ENCODE measurements at regions not wholly inside any gene's neighbourhood (a gene's known extent, or its start where the extent isn't known, plus 50 kb on each side); places are given as distances from the start of the nearest gene placed in this dataset.

- TF ChIP-seq CTCF (IDR thresholded peaks at IDR 0.05; ENCODE audit: low read depth, low read length) (no peak), EZH2phosphoT487 (IDR thresholded peaks at IDR 0.05; ENCODE audit: low read depth) (no peak)
- Histone ChIP-seq H3K79me2 (ENCODE audit: low read length) (no peaks in the 10 kb centered on the region), H3K36me3 (replicated peaks; ENCODE audit: low read depth, low read length) (no peaks in the 10 kb centered on the region), H3K9ac (ENCODE audit: low read length) (no peak overlapping the region), H3K4me1 (ENCODE audit: low read length) (no peaks in the 10 kb centered on the region), H2AFZ (ENCODE audit: low read depth, low read length) (no peak overlapping the region), H4K20me1 (ENCODE audit: insufficient read depth, low read length) (no peaks in the 10 kb centered on the region), H3K4me3 (ENCODE audit: low read length) (no peak overlapping the region), H3K27me3 (ENCODE audit: low read depth, low read length) (no peaks in the 10 kb centered on the region), H3K4me2 (ENCODE audit: low read length) (no peak overlapping the region), H3K9me3 (ENCODE audit: insufficient read depth, low read length) (no peaks in the 10 kb centered on the region), H3K27ac (ENCODE audit: low read length) (no peak overlapping the region)
These were observed 575.7 kb upstream of the ZNF717 start for GRCh38 chr3:76361010-76361409.

DNA sequence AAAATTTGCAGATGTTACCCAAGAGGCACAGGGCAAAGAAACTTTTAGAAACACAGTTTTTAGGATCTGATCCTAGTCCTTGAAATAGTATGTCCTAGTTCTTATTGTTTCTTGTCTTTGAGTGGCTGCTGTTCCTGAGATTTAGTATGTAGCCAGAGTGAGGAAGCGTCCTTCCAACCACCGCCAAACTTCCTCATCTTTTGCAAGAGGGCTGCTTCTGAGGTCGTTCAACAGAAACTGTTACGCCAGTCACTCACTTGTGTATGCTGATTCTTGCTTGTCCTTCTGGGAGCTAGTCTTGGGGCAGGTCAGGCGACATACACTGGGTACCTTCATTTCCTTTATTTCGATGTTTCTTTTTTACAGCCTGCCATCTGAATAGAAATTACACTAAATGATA is 577.3 kb upstream of the ZNF717 start:
- Histone ChIP-seq H4K20me1 (ENCODE audit: insufficient read depth, low read length) (no peaks in the 10 kb centered on the region), H3K9me3 (ENCODE audit: insufficient read depth, low read length) (no peaks in the 10 kb centered on the region), H3K4me2 (ENCODE audit: low read length) (no peak overlapping the region), H3K36me3 (replicated peaks; ENCODE audit: low read depth, low read length) (no peaks in the 10 kb centered on the region), H3K79me2 (ENCODE audit: low read length) (no peaks in the 10 kb centered on the region), H3K4me1 (ENCODE audit: low read length) (no peaks in the 10 kb centered on the region), H3K27me3 (ENCODE audit: low read depth, low read length) (no peaks in the 10 kb centered on the region), H3K4me3 (ENCODE audit: low read length) (no peak overlapping the region), H3K27ac (ENCODE audit: low read length) (no peak overlapping the region), H3K9ac (ENCODE audit: low read length) (no peak overlapping the region), H2AFZ (ENCODE audit: low read depth, low read length) (no peak overlapping the region)
- TF ChIP-seq EZH2phosphoT487 (IDR thresholded peaks at IDR 0.05; ENCODE audit: low read depth) (no peak), CTCF (IDR thresholded peaks at IDR 0.05; ENCODE audit: low read depth, low read length) (no peak)

DNA sequence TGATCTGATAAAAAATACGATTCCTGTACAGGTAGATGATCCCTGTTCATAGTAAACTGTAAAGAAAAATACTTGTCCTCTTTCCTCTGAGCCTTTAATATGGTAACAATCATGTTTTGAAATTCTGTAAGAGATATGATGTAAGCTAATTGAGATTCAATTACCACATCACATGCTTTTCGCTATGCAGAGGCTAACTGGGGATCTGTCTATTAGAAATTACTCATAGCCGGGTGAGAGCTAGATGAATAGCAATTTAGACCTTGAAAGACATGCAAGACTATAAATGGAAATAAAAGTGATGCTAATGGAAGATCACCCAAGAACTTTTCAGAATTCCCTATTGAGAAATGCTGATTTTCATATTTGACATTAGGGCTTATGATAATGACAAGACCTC is 579.9 kb upstream of the ZNF717 start:
- no peak overlapping the region for H3K4me3 ChIP-seq (ENCODE audit: low read length)
- H3K4me1 ChIP-seq (ENCODE audit: low read length) = no peaks in the 10 kb centered on the region
- no peak overlapping the region for H2AFZ ChIP-seq (ENCODE audit: low read depth, low read length)
- no peaks in the 10 kb centered on the region for H3K79me2 ChIP-seq (ENCODE audit: low read length)
- H3K4me2 ChIP-seq (ENCODE audit: low read length) = no peak overlapping the region
- H3K27ac ChIP-seq (ENCODE audit: low read length) = no peak overlapping the region
- H4K20me1 ChIP-seq (ENCODE audit: insufficient read depth, low read length) = no peaks in the 10 kb centered on the region
- no peaks in the 10 kb centered on the region for H3K27me3 ChIP-seq (ENCODE audit: low read depth, low read length)
- no peaks in the 10 kb centered on the region for H3K36me3 ChIP-seq (replicated peaks; ENCODE audit: low read depth, low read length)
- no peak overlapping the region for H3K9ac ChIP-seq (ENCODE audit: low read length)
- H3K9me3 ChIP-seq (ENCODE audit: insufficient read depth, low read length) = no peaks in the 10 kb centered on the region
- TF ChIP-seq EZH2phosphoT487 (IDR thresholded peaks at IDR 0.05; ENCODE audit: low read depth) (no peak), CTCF (IDR thresholded peaks at IDR 0.05; ENCODE audit: low read depth, low read length) (no peak)

GRCh38 chr3:76367281-76367680 is 581.9 kb upstream of the ZNF717 start:
- H3K36me3 ChIP-seq (replicated peaks; ENCODE audit: low read depth, low read length) = no peaks in the 10 kb centered on the region
- H3K27ac ChIP-seq (ENCODE audit: low read length) = no peak overlapping the region
- no peaks in the 10 kb centered on the region for H3K27me3 ChIP-seq (ENCODE audit: low read depth, low read length)
- H3K79me2 ChIP-seq (ENCODE audit: low read length) = no peaks in the 10 kb centered on the region
- H4K20me1 ChIP-seq (ENCODE audit: insufficient read depth, low read length) = no peaks in the 10 kb centered on the region
- TF ChIP-seq CTCF (IDR thresholded peaks at IDR 0.05; ENCODE audit: low read depth, low read length) (no peak), EZH2phosphoT487 (IDR thresholded peaks at IDR 0.05; ENCODE audit: low read depth) (no peak)
- no peaks in the 10 kb centered on the region for H3K9me3 ChIP-seq (ENCODE audit: insufficient read depth, low read length)
- no peak overlapping the region for H3K4me2 ChIP-seq (ENCODE audit: low read length)
- H3K4me1 ChIP-seq (ENCODE audit: low read length) = no peaks in the 10 kb centered on the region
- no peak overlapping the region for H2AFZ ChIP-seq (ENCODE audit: low read depth, low read length)
- H3K9ac ChIP-seq (ENCODE audit: low read length) = no peak overlapping the region
- H3K4me3 ChIP-seq (ENCODE audit: low read length) = no peak overlapping the region

Measured in OCI-LY3 (cell line).